Lower leg skin (tissue), 4 donors: ENCODE measurements at regions not wholly inside any gene's neighbourhood (a gene's known extent, or its start where the extent isn't known, plus 50 kb on each side); places are given as distances from the start of the nearest gene placed in this dataset.

ENCODE experiments used
- DNase-seq, 2 donors: peaks; one replicate each; pipeline ENCODE4 v3.0.0-alpha.2; 2019; ENCODE audit warnings: low spot score in 2 of 2
- H3K4me3 ChIP-seq: fragments of 200-600 bp; sonication (generic); 2 replicates; pipeline ENCODE4 v1.5.1; 2017; ENCODE audit warnings: mild to moderate bottlenecking, low read depth; ENCODE audit not compliant: poor library complexity, severe bottlenecking
- POLR2A ChIP-seq, 2 donors: fragments of 450-650 bp; IDR thresholded peaks; one replicate each; pipeline ENCODE4 v1.6.1; 2016 to 2017; ENCODE audit warnings: antibody characterized with exemption in 2 of 2, mild to moderate bottlenecking in 1 of 2, moderate library complexity in 1 of 2
- WGBS, 2 donors: methylation state at CpG; one replicate each; pipeline ENCODE4 v1.1.5; 2018; 5-methylcytosine and 5-hydroxymethylcytosine counted together
- intact Hi-C: fragments of 100-400 bp; cut with DNase I; formaldehyde crosslinking; loops from one replicate; pipeline ENCODE4 v1.15.0; 2023; ENCODE audit warnings: low total_unique reads
- TF ChIP-seq, protein P1 (sequence below), 3 donors: fragments of 450-650 bp; IDR thresholded peaks; one replicate each; pipeline ENCODE4 v1.5.1; 2016; ENCODE audit warnings: antibody characterized with exemption in 3 of 3, mild to moderate bottlenecking in 3 of 3, moderate library complexity in 2 of 3

- TF ChIP-seq, protein P1, sequence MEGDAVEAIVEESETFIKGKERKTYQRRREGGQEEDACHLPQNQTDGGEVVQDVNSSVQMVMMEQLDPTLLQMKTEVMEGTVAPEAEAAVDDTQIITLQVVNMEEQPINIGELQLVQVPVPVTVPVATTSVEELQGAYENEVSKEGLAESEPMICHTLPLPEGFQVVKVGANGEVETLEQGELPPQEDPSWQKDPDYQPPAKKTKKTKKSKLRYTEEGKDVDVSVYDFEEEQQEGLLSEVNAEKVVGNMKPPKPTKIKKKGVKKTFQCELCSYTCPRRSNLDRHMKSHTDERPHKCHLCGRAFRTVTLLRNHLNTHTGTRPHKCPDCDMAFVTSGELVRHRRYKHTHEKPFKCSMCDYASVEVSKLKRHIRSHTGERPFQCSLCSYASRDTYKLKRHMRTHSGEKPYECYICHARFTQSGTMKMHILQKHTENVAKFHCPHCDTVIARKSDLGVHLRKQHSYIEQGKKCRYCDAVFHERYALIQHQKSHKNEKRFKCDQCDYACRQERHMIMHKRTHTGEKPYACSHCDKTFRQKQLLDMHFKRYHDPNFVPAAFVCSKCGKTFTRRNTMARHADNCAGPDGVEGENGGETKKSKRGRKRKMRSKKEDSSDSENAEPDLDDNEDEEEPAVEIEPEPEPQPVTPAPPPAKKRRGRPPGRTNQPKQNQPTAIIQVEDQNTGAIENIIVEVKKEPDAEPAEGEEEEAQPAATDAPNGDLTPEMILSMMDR (IDR thresholded peaks at IDR 0.05): no peak
- no peak for TF ChIP-seq POLR2A (IDR thresholded peaks at IDR 0.05)
- intact Hi-C loops: no loop called here
- no peak for DNase-seq
- WGBS, 2 donors: 54 to 68% methylated on average over 5 of the region's 5 CpGs
- no peak overlapping the region for H3K4me3 ChIP-seq
Measured at GRCh38 chr17:72386619-72387237, 265.9 kb downstream of the SOX9 start.

- TF ChIP-seq, protein P1 (IDR thresholded peaks at IDR 0.05): no peak
- TF ChIP-seq POLR2A (IDR thresholded peaks at IDR 0.05): no peak
- H3K4me3 ChIP-seq: no peak overlapping the region
- intact Hi-C loops: no loop called here
- DNase-seq: no peak
- WGBS, 2 donors: 58 to 74% methylated on average over 7 of the region's 7 CpGs
Measured at GRCh38 chr17:72387487-72387886, 266.7 kb downstream of the SOX9 start.

GRCh38 chr17:72387969-72388368, 267.1 kb downstream of the SOX9 start:
- no peak for TF ChIP-seq POLR2A (IDR thresholded peaks at IDR 0.05)
- TF ChIP-seq, protein P1 (IDR thresholded peaks at IDR 0.05): no peak
- intact Hi-C loops: no loop called here
- no peak for DNase-seq
- no peak overlapping the region for H3K4me3 ChIP-seq
- 70 to 76% methylated on average over 3 of the region's 3 CpGs for WGBS, 2 donors

GRCh38 chr17:72388765-72389473, 268.1 kb downstream of the SOX9 start:
- no peak overlapping the region for H3K4me3 ChIP-seq
- TF ChIP-seq POLR2A (IDR thresholded peaks at IDR 0.05): no peak
- TF ChIP-seq, protein P1 (IDR thresholded peaks at IDR 0.05): no peak
- no peak for DNase-seq
- 78 to 85% methylated on average over 10 of the region's 10 CpGs for WGBS, 2 donors
- intact Hi-C loops: no loop called here

- DNase-seq: no peak
- no peak overlapping the region for H3K4me3 ChIP-seq
- TF ChIP-seq, protein P1 (IDR thresholded peaks at IDR 0.05): no peak
- no peak for TF ChIP-seq POLR2A (IDR thresholded peaks at IDR 0.05)
- WGBS, 2 donors: 83% methylated on average over 3 of the region's 3 CpGs
- intact Hi-C loops: no loop called here
Measured at GRCh38 chr17:72390675-72391508, 270.1 kb downstream of the SOX9 start.
